ENCODE measurements at regions not wholly inside any gene's neighbourhood (a gene's known extent, or its start where the extent isn't known, plus 50 kb on each side); places are given as distances from the start of the nearest gene placed in this dataset.

DNA sequence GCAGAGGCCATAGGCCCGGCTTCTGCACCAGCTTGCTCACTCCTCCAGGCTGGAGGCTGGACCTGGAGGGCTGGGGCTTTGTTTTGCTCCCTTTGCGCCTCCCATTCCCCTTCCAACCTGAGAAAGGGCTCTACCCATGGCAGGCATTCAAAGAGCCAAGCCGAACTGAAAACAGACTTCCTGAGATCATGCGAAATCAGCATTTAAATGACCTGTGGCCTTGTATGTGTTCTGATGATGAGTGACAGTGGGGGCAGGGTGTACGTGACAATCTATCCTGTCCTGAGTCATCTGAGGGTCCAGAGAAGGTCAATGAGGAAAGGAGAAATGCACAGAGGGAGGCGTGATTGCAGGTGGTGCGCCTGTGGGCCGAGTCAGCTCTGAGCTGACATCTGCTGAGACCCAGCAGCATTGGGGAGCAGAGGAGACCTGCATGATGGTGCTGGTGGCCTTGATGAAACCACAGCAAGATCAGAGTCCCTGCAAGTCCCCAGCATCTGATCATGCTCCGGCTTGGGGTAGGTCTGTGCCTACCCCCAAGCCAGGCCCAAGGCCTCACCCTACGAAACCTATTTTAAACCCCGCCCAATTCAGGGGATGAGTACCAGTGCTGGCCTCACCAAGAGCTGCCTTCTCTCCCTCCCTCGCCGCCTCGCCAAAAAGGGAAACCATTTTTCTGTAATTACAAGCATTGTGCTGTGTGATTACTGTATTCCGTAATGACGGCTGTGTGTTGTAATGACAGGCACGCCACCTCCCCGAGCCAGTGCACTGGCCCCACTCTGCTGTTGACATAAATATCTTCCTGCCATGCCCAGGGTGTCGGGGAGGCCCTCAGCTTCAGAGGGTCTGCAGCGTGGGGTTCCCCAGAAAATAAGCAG, 95.2 kb upstream of the ANO1 start:
- Mint-ChIP-seq H3K27ac (no peak overlapping the region), H3K9me3 (no peaks in the 10 kb centered on the region), H3K4me1 (ENCODE audit: low read depth in 2 of 2) (no peaks in the 10 kb centered on the region), H3K4me3 (no peak overlapping the region), H3K36me3 (no peaks in the 10 kb centered on the region), H3K27me3 (peaks cover 27 to 32% of the 10 kb centered on the region in 2 donors)
- ATAC-seq: no peak
- DNase-seq (ENCODE audit: low spot score): no peak

DNA sequence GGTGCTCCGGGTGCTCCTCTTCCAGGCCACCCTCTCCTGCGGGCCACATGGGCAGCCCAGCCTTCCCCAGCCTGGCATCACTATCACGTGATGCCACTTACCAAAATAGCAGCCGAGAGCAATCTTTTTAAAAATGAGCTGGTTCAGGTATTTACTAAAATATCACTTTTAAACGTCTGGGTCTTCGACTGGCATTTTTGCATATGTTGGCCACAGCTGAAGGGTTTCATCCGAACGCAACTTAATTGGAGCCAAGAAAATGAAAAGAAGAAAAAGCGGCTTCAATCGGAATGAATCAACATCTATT, 94.6 kb upstream of the ANO1 start:
- H3K4me3 Mint-ChIP-seq: no peak overlapping the region
- H3K27me3 Mint-ChIP-seq: peaks cover 32 to 38% of the 10 kb centered on the region in 2 donors

DNA sequence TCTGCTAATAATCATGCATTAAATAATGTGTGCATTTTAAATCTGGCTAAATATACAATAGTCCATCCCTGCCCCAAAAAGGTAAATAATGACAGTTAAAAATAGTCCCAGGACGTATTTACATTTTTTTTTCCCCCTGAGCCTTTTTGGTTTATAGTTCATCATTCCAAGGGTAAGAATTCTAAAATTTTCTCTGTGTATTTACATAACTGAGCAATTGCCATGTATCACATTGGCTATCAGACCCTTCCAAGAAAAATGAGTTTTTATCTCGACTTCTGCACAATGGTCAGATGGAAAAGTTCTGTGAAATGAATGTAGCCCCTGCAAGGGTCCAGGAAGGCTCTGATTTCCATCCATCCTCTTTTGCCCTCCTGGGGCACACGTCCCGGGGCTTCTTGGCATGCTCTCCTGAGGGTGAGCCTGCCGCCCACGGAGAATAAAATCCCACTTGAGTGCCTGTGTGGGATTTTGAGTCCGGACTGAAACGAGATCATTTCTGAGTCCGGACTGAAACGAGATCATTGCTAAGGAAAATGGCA, 94.1 kb upstream of the ANO1 start:
- ATAC-seq (no peak), DNase-seq (ENCODE audit: low spot score) (no peak)
- H3K27me3 Mint-ChIP-seq: peaks cover 34 to 42% of the 10 kb centered on the region in 2 donors
- H3K9me3 Mint-ChIP-seq: no peaks in the 10 kb centered on the region
- H3K36me3 Mint-ChIP-seq: no peaks in the 10 kb centered on the region
- H3K27ac Mint-ChIP-seq: no peak overlapping the region
- no peaks in the 10 kb centered on the region for H3K4me1 Mint-ChIP-seq (ENCODE audit: low read depth in 2 of 2)
- no peak overlapping the region for H3K4me3 Mint-ChIP-seq

More for the DNA sequence above, 94.6 kb upstream of the ANO1 start:
- H3K9me3 Mint-ChIP-seq: no peaks in the 10 kb centered on the region
- H3K36me3 Mint-ChIP-seq: no peaks in the 10 kb centered on the region
- ATAC-seq (no peak), DNase-seq (ENCODE audit: low spot score) (no peak)
- no peaks in the 10 kb centered on the region for H3K4me1 Mint-ChIP-seq (ENCODE audit: low read depth in 2 of 2)
- no peak overlapping the region for H3K27ac Mint-ChIP-seq

DNA sequence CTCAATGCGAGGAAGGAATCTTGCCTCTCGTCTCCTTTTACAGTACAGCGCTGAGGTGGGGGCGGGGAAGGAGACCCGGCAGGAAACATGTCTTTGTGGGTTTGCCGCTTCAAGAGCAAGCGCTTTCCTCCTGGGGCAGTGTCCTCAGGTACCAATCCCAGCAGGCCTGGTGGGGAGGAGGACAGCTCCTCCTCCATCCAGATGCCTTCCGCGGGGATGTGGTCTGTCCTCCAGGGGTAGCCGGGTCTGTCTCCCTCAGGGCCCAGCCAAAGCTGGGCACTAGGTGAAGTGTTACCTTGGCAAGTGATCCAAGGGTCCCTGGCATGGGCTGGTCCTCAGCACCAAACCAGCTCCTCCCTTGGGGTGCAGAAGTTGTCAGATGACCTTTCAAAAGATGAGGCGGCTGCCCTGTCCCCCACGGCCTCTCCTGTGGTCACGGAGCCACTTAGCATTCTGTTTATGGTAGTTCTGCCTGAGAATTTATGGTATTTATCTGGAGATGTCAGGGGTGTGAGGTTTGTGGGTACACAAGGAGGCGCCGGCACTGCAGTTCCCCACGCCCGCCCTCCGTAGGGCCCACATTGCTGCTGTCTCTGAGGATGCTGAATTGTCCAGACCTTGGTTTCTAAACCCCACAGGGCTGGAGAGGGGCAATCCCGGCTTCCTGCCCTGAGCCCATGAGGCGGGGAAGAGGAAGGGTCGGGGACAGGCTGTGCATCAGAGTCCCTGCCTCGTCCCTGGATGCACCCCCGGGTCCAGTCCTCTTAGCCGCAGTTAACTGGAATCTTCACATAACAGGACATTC, 93.5 kb upstream of the ANO1 start:
- no peak overlapping the region for H3K27ac Mint-ChIP-seq
- peaks cover 34 to 47% of the 10 kb centered on the region in 2 donors for H3K27me3 Mint-ChIP-seq
- DNase-seq (ENCODE audit: low spot score): no peak
- H3K9me3 Mint-ChIP-seq: no peaks in the 10 kb centered on the region
- H3K36me3 Mint-ChIP-seq: no peaks in the 10 kb centered on the region
- H3K4me1 Mint-ChIP-seq (ENCODE audit: low read depth in 2 of 2): no peaks in the 10 kb centered on the region
- ATAC-seq: no peak
- no peak overlapping the region for H3K4me3 Mint-ChIP-seq

DNA sequence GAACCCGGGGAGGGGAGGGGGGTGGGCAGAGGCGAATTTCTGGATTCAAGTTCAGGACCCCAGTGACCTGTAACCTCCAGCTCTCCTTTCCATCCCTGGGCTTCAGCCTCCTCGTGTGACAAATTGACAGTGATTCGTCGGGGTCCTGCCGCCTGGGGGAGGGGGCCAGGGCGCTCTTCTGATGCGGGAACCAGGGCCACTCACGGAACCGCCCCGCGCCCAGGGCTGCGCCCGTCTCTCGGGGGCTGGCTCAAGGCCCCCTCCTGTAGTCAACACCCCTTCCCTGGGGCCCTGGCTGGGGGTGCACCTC, 92.8 kb upstream of the ANO1 start:
- no peak overlapping the region for H3K4me3 Mint-ChIP-seq
- no peak overlapping the region for H3K27ac Mint-ChIP-seq
- DNase-seq (ENCODE audit: low spot score) (no peak), ATAC-seq (no peak)
- no peaks in the 10 kb centered on the region for H3K9me3 Mint-ChIP-seq
- H3K27me3 Mint-ChIP-seq: peaks cover 36 to 42% of the 10 kb centered on the region in 2 donors
- H3K4me1 Mint-ChIP-seq (ENCODE audit: low read depth in 2 of 2): no peaks in the 10 kb centered on the region
- no peaks in the 10 kb centered on the region for H3K36me3 Mint-ChIP-seq

DNA sequence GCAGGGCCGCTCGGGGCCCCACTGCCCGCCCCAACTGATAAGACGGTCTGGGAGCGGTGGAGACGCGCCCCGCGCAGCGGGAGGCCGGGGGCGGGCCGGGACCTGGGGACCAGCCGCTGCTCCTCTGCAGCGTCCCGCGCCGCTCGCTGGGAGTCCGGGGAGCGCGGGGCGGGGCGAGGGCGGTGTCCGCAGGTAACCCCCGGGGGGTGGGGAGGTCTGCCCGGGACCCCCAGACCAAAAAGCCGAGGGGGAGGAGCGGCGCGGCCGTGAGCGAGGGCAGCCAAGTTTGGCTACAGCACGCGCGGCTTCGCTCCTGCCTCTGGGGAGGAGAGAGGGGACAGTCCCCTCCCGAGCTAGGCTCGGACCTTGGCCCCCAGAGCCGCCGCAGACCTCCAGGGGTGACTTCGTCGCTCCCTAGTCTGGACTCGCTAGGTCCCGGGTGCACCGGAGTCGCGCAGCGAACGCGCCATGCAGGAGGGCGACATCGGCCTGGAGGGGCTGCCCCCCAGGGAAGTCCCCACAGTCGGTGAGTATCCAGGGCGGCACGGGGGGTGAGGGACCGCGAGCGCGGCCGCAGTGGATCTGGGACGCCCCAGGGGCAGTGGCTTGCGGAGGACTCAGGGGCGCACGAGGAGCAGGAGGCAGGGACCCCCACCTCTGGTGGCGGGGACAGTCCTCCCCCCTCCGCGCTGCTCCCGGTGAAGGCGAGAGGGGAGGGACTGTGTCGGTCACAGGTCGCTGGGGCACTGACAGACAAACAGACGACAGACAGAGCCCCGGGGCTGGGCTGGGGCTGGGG, 92.3 kb upstream of the ANO1 start:
- H3K9me3 Mint-ChIP-seq: no peaks in the 10 kb centered on the region
- ATAC-seq (peak in 1 of 2 donors; percentile 26), DNase-seq (ENCODE audit: low spot score) (no peak)
- H3K4me1 Mint-ChIP-seq (ENCODE audit: low read depth in 2 of 2): no peaks in the 10 kb centered on the region
- H3K4me3 Mint-ChIP-seq: no peak overlapping the region
- H3K27me3 Mint-ChIP-seq: peaks cover 36 to 46% of the 10 kb centered on the region in 2 donors
- H3K36me3 Mint-ChIP-seq: no peaks in the 10 kb centered on the region
- no peak overlapping the region for H3K27ac Mint-ChIP-seq

DNA sequence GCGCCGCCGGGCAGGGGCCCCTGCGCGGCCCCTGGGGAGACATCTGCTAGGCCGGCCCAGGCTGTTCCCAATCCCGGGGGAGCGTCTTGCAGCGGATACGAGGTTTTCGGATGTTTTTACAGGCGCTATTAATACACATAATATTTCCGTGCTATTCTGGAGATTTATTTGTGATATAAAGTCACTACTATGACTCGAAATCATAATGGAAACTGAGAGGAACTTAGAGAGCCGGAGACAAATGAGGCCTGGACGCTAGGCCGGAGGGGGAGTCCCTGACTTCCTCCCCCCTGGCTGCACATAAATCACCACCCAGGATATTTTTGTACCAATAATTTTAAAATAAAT, 91.7 kb upstream of the ANO1 start:
- no peak overlapping the region for H3K27ac Mint-ChIP-seq
- H3K9me3 Mint-ChIP-seq: no peaks in the 10 kb centered on the region
- ATAC-seq: no peak
- H3K4me3 Mint-ChIP-seq: no peak overlapping the region
- H3K36me3 Mint-ChIP-seq: no peaks in the 10 kb centered on the region
- DNase-seq (ENCODE audit: low spot score): no peak
- H3K4me1 Mint-ChIP-seq (ENCODE audit: low read depth in 2 of 2): no peaks in the 10 kb centered on the region
- peaks cover 36 to 50% of the 10 kb centered on the region in 2 donors for H3K27me3 Mint-ChIP-seq

GRCh38 chr11:69986830-69987229, 91.3 kb upstream of the ANO1 start:
- no peaks in the 10 kb centered on the region for H3K36me3 Mint-ChIP-seq

GRCh38 chr11:69992026-69992425, 86.1 kb upstream of the ANO1 start:
- Mint-ChIP-seq H3K27me3 (peaks cover 19 to 34% of the 10 kb centered on the region in 2 donors), H3K4me1 (ENCODE audit: low read depth in 2 of 2) (no peaks in the 10 kb centered on the region), H3K4me3 (no peak overlapping the region), H3K9me3 (no peaks in the 10 kb centered on the region), H3K36me3 (no peaks in the 10 kb centered on the region), H3K27ac (no peak overlapping the region)
- ATAC-seq (no peak), DNase-seq (ENCODE audit: low spot score) (no peak)

More at GRCh38 chr11:69986830-69987229, 91.3 kb upstream of the ANO1 start:
- Mint-ChIP-seq H3K9me3 (no peaks in the 10 kb centered on the region), H3K27me3 (peaks cover 36 to 52% of the 10 kb centered on the region in 2 donors), H3K4me3 (no peak overlapping the region), H3K4me1 (ENCODE audit: low read depth in 2 of 2) (no peaks in the 10 kb centered on the region), H3K27ac (no peak overlapping the region)
- DNase-seq (ENCODE audit: low spot score): no peak
- ATAC-seq: no peak

GRCh38 chr11:69992943-69993694, 85.0 kb upstream of the ANO1 start:
- Mint-ChIP-seq H3K27me3 (peaks cover 17 to 36% of the 10 kb centered on the region in 2 donors), H3K27ac (no peak overlapping the region), H3K4me3 (no peak overlapping the region), H3K4me1 (ENCODE audit: low read depth in 2 of 2) (no peaks in the 10 kb centered on the region), H3K9me3 (no peaks in the 10 kb centered on the region), H3K36me3 (no peaks in the 10 kb centered on the region)
- ATAC-seq (no peak), DNase-seq (ENCODE audit: low spot score) (no peak)

GRCh38 chr11:69994810-69995209, 83.3 kb upstream of the ANO1 start:
- no peak overlapping the region for H3K4me3 Mint-ChIP-seq
- no peaks in the 10 kb centered on the region for H3K9me3 Mint-ChIP-seq
- DNase-seq (ENCODE audit: low spot score) (no peak), ATAC-seq (no peak)
- no peaks in the 10 kb centered on the region for H3K36me3 Mint-ChIP-seq
- no peak overlapping the region for H3K27ac Mint-ChIP-seq
- peaks cover 7 to 24% of the 10 kb centered on the region in 2 donors for H3K27me3 Mint-ChIP-seq
- H3K4me1 Mint-ChIP-seq (ENCODE audit: low read depth in 2 of 2): no peaks in the 10 kb centered on the region

DNA sequence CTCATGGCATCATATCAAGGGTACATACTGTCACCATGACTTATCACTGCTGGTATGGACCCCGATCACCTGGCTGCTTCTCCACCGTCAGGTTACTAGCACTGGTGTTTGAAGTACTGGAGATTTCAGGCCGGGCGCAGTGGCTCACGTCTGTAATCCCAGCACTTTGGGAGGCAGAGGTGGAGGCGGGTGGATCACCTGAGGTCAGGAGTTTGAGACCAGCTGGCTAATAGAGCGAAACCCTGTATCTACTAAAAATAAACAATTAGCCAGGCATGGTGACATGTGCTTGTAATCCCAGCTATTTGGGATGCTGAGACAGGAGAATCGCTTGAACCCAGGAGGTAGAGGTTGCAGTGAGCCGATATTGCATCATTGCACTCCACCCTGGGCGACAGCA, 82.4 kb upstream of the ANO1 start:
- Mint-ChIP-seq H3K27ac (no peak overlapping the region), H3K4me3 (no peak overlapping the region), H3K4me1 (ENCODE audit: low read depth in 2 of 2) (no peaks in the 10 kb centered on the region), H3K9me3 (no peaks in the 10 kb centered on the region), H3K36me3 (no peaks in the 10 kb centered on the region), H3K27me3 (peaks cover 7 to 22% of the 10 kb centered on the region in 2 donors)
- ATAC-seq (no peak), DNase-seq (ENCODE audit: low spot score) (no peak)

DNA sequence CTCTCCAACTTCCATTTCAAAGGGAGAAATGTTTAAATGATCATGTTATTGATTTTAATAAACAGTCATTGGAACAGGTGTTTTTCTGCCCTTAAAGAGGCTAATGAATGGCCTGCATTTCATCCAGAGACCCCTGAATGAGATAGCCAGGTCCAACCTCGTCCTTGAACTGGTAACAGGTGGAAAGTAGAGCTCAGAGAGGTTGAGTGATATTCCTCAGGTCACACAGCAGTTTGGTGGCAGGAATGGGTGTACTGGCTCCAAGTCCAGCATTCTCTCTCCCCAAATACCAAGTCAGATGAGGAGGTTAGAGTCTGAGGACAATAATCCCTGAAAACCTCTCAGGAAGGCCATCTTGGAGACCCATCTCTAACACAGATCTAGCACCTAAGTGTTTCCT, 81.7 kb upstream of the ANO1 start:
- H3K4me1 Mint-ChIP-seq (ENCODE audit: low read depth in 2 of 2): no peaks in the 10 kb centered on the region

More for the DNA sequence above, 81.7 kb upstream of the ANO1 start:
- no peak overlapping the region for H3K27ac Mint-ChIP-seq
- ATAC-seq (no peak), DNase-seq (ENCODE audit: low spot score) (no peak)
- H3K27me3 Mint-ChIP-seq: peaks cover 8 to 16% of the 10 kb centered on the region in 2 donors
- H3K9me3 Mint-ChIP-seq: no peaks in the 10 kb centered on the region
- no peak overlapping the region for H3K4me3 Mint-ChIP-seq
- H3K36me3 Mint-ChIP-seq: no peaks in the 10 kb centered on the region
